ENCODE measurements at regions not wholly inside any gene's neighbourhood (a gene's known extent, or its start where the extent isn't known, plus 50 kb on each side); places are given as distances from the start of the nearest gene placed in this dataset.

DNA sequence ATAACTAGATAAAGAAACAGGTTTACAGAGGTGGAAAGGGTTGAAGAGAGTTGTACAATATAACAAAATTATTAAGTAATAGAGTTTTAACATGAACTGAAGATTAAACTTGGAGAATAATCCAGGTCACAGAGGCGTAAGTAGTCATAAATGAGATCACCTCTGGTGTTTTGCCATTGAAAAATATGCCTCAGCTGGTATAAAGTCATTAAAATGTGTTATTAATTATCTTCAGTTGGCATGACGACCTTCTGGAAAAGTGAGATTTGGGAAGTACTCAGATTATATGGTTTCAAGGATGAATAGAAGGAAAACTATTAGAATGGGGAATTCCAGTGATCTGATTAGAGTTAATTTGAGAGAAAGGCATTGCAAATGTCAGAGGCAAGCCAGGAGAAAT, 237.5 kb upstream of the ANXA10 start:
- TF ChIP-seq KDM4A (IDR thresholded peaks at IDR 0.05; ENCODE audit: low read depth, low read length, severe bottlenecking) (no peak), TAF1 (IDR thresholded peaks at IDR 0.05; ENCODE audit: low read depth, low read length) (no peak), POLR2A (IDR thresholded peaks at IDR 0.05; ENCODE audit: control extremely low read depth in 1 of 2, low read depth in 2 of 2, low read length in 2 of 2) (no peak), EP300 (IDR thresholded peaks at IDR 0.05; ENCODE audit: borderline replicate concordance in 1 of 2, low read depth in 2 of 2, low read length in 2 of 2) (no peak), JUND (IDR thresholded peaks at IDR 0.05; ENCODE audit: low read length) (no peak), NRF1 (IDR thresholded peaks at IDR 0.05; ENCODE audit: low read depth, low read length) (no peak), TBP (IDR thresholded peaks at IDR 0.05; ENCODE audit: low read depth, low read length) (no peak), YY1 (IDR thresholded peaks at IDR 0.05; ENCODE audit: low read depth, low read length) (no peak), RAD21 (IDR thresholded peaks at IDR 0.05 in 1 of 2, conservative IDR thresholded peaks at IDR 0.05 in 1 of 2; ENCODE audit: low read depth in 2 of 2, low read length in 2 of 2) (no peak), CHD2 (IDR thresholded peaks at IDR 0.05; ENCODE audit: low read length) (no peak), ZNF274 (IDR thresholded peaks at IDR 0.05; ENCODE audit: borderline replicate concordance, extremely low read depth, low read length) (no peak), ASH2L (IDR thresholded peaks at IDR 0.05; ENCODE audit: low read length) (no peak)
- TF ChIP-seq, protein P1, sequence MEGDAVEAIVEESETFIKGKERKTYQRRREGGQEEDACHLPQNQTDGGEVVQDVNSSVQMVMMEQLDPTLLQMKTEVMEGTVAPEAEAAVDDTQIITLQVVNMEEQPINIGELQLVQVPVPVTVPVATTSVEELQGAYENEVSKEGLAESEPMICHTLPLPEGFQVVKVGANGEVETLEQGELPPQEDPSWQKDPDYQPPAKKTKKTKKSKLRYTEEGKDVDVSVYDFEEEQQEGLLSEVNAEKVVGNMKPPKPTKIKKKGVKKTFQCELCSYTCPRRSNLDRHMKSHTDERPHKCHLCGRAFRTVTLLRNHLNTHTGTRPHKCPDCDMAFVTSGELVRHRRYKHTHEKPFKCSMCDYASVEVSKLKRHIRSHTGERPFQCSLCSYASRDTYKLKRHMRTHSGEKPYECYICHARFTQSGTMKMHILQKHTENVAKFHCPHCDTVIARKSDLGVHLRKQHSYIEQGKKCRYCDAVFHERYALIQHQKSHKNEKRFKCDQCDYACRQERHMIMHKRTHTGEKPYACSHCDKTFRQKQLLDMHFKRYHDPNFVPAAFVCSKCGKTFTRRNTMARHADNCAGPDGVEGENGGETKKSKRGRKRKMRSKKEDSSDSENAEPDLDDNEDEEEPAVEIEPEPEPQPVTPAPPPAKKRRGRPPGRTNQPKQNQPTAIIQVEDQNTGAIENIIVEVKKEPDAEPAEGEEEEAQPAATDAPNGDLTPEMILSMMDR (IDR thresholded peaks at IDR 0.05; ENCODE audit: control extremely low read depth in 1 of 3, insufficient read depth in 1 of 3, low read depth in 1 of 3, low read length in 3 of 3) = no peak
